GM12872 (cell line): ENCODE measurements at regions not wholly inside any gene's neighbourhood (a gene's known extent, or its start where the extent isn't known, plus 50 kb on each side); places are given as distances from the start of the nearest gene placed in this dataset.

ENCODE experiments used
- CTCF ChIP-seq: IDR thresholded peaks from 3 replicates; pipeline ENCODE4 v1.5.1; 2011; ENCODE audit warnings: low read depth, mild to moderate bottlenecking, low read length, moderate library complexity; ENCODE audit not compliant: insufficient read depth

DNA sequence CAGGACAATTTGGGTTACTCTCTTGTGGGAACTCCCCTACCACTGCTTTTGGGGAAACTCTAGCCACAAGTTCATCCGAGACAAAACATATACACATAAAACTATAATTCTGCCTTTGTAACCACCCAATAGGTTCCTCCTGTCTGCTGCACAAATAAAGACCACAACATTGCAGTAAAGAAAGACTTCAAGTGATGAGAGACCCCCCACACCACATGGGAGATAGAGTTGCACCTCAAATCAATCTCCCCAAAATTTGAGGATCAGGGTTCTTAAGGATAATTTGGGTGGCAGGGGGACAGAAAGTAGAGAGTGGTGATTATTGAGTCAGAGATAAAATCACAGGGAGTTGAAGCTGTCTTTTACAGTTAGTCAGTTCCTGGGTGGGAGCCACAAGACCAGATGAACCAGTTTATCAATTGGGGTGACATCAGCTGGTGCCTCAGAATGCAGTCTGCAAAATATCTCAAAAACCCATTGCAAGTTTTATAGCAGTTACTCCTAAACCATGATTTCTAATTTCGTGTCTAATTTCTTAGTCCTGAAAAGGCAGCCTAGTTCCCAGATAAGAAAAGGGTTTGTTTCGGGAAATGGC lies 1348.5 kb downstream of the PCDH9 start:
- TF ChIP-seq CTCF = no peak

- TF ChIP-seq CTCF = no peak
These were observed 1355.1 kb downstream of the PCDH9 start for GRCh38 chr13:65875031-65875430.

DNA sequence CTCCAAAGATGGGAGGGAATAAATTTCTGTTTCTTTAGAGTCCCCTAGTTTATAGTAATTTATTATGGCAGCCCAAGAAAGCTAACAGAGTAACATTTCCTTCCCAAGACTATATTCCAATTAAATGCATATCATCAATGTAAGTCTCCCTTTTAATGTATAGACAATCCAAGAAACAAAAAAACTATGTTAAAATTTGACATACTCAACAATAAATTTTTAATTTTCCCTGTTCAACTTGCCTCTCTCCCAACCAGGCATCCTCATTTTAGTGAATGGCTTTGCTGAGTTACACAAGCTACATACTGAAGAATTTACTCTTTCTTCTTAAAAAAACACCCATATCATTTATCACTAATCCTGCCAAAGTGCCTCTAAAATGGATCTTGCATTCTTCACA lies 1357.7 kb downstream of the PCDH9 start:
- TF ChIP-seq CTCF = no peak

- TF ChIP-seq CTCF = no peak
These were observed 1361.3 kb downstream of the PCDH9 start for GRCh38 chr13:65868884-65869283.

DNA sequence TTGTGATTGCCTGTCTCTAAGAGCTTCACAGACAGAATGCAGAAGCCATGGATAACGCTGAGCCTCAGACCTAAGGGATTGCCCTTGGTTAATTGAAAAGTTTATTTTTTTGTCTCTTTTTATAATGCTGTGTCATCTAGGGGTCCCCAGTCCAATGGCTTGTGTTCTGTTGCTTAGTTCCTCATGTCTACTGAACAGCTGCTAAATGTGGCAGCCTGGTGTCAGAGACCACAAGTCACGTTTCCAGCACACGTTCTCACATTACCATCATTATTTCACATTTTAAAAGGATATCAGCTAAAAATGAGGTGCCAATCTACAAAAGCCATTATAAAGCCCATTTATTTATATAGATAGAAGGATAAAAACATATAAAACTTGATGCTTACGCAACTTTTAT lies 1362.0 kb downstream of the PCDH9 start:
- TF ChIP-seq CTCF = no peak

GRCh38 chr13:65866138-65866537 lies 1364.0 kb downstream of the PCDH9 start:
- no peak for TF ChIP-seq CTCF

DNA sequence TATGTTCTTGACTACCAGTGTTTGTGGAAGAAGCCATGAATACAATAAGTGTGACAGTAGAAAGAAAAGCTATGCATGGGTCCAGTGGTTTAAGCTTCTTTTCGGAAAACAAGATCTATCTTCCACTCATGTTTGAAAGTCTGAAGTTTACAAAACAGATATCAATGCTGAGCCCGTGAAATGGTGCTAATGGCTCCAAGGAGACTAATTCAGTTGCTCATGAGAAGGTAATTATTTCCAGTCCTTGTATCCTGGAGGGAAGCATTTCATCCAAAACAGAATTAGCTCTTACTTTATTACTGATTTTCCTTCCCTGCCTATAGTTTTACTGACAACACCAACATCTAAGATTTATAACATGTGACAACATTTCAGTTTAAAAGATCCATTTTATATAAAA lies 1364.9 kb downstream of the PCDH9 start:
- TF ChIP-seq CTCF = no peak
